Choroid plexus epithelial cell (primary cell): ENCODE measurements at regions not wholly inside any gene's neighbourhood (a gene's known extent, or its start where the extent isn't known, plus 50 kb on each side); places are given as distances from the start of the nearest gene placed in this dataset.
"Not testable (repeated sequence)": the region's sequence is repeated elsewhere in the genome, so short reads cannot be mapped to it uniquely, and the experiment has no call there.

Experiments used
- DNase-seq: peaks from one replicate; pipeline ENCODE4 v3.0.0-alpha.2; 2010; ENCODE audit warnings: low read depth
- H3K4me3 ChIP-seq: 2 replicates; pipeline ENCODE4 v1.5.1; 2011; ENCODE audit warnings: low read depth, mild to moderate bottlenecking, control low read depth, low read length, moderate library complexity
- CTCF ChIP-seq: conservative IDR thresholded peaks from 2 replicates; pipeline ENCODE4 v1.5.1; 2011; ENCODE audit warnings: low read depth, mild to moderate bottlenecking, control low read depth, inconsistent platforms, low read length, moderate library complexity

- no peak for TF ChIP-seq CTCF
- H3K4me3 ChIP-seq = no peak overlapping the region
- no peak for DNase-seq
These were observed 150.8 kb downstream of the CYB561 start for GRCh38 chr17:63295288-63295687.

GRCh38 chr17:63295839-63296590 lies 150.1 kb downstream of the CYB561 start:
- no peak overlapping the region for H3K4me3 ChIP-seq
- no peak for DNase-seq
- TF ChIP-seq CTCF = no peak

GRCh38 chr17:63298916-63299315 lies 147.2 kb downstream of the CYB561 start:
- H3K4me3 ChIP-seq, DNase-seq: not testable (repeated sequence)

- no peak for DNase-seq
- no peak overlapping the region for H3K4me3 ChIP-seq
- no peak for TF ChIP-seq CTCF
These were observed 141.3 kb downstream of the CYB561 start for GRCh38 chr17:63304704-63305261.

- DNase-seq = no peak
- TF ChIP-seq CTCF = no peak
- no peak overlapping the region for H3K4me3 ChIP-seq
These were observed 140.2 kb downstream of the CYB561 start for GRCh38 chr17:63305857-63306256.

GRCh38 chr17:63306855-63307254 lies 139.3 kb downstream of the CYB561 start:
- no peak for TF ChIP-seq CTCF
- no peak overlapping the region for H3K4me3 ChIP-seq
- no peak for DNase-seq

GRCh38 chr17:63308272-63308671 lies 137.8 kb downstream of the CYB561 start:
- TF ChIP-seq CTCF = no peak
- DNase-seq = no peak

More at GRCh38 chr17:63308272-63308671, 137.8 kb downstream of the CYB561 start:
- H3K4me3 ChIP-seq = no peak overlapping the region
